ENCODE measurements at regions not wholly inside any gene's neighbourhood (a gene's known extent, or its start where the extent isn't known, plus 50 kb on each side); places are given as distances from the start of the nearest gene placed in this dataset.

GRCh38 chr1:77627978-77628570, 54.4 kb downstream of the ZZZ3 start:
- TF ChIP-seq POLR2A (IDR thresholded peaks at IDR 0.05), result no peak
- no peak for TF ChIP-seq CTCF (IDR thresholded peaks at IDR 0.05 in 8 of 11, conservative IDR thresholded peaks at IDR 0.05 in 3 of 11)
- TF ChIP-seq POLR2AphosphoS5 (IDR thresholded peaks at IDR 0.05), result no peak
